22Rv1 (cell line): ENCODE measurements at regions not wholly inside any gene's neighbourhood (a gene's known extent, or its start where the extent isn't known, plus 50 kb on each side); places are given as distances from the start of the nearest gene placed in this dataset.

Experiments
- ZFX ChIP-seq: fragments of 450-650 bp; IDR thresholded peaks from 2 replicates; pipeline ENCODE4 v1.6.1; 2017; ENCODE audit warnings: antibody characterized with exemption, borderline replicate concordance
- TF ChIP-seq, protein P1 (sequence below): fragments of 450-650 bp; IDR thresholded peaks from 2 replicates; pipeline ENCODE4 v1.5.1; 2017; ENCODE audit warnings: mild to moderate bottlenecking

GRCh38 chr3:59374818-59375211 is 325.0 kb upstream of the CFAP20DC start:
- TF ChIP-seq, protein P1, sequence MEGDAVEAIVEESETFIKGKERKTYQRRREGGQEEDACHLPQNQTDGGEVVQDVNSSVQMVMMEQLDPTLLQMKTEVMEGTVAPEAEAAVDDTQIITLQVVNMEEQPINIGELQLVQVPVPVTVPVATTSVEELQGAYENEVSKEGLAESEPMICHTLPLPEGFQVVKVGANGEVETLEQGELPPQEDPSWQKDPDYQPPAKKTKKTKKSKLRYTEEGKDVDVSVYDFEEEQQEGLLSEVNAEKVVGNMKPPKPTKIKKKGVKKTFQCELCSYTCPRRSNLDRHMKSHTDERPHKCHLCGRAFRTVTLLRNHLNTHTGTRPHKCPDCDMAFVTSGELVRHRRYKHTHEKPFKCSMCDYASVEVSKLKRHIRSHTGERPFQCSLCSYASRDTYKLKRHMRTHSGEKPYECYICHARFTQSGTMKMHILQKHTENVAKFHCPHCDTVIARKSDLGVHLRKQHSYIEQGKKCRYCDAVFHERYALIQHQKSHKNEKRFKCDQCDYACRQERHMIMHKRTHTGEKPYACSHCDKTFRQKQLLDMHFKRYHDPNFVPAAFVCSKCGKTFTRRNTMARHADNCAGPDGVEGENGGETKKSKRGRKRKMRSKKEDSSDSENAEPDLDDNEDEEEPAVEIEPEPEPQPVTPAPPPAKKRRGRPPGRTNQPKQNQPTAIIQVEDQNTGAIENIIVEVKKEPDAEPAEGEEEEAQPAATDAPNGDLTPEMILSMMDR, result no peak
- no peak for TF ChIP-seq ZFX
